ENCODE measurements at regions not wholly inside any gene's neighbourhood (a gene's known extent, or its start where the extent isn't known, plus 50 kb on each side); places are given as distances from the start of the nearest gene placed in this dataset.

DNA sequence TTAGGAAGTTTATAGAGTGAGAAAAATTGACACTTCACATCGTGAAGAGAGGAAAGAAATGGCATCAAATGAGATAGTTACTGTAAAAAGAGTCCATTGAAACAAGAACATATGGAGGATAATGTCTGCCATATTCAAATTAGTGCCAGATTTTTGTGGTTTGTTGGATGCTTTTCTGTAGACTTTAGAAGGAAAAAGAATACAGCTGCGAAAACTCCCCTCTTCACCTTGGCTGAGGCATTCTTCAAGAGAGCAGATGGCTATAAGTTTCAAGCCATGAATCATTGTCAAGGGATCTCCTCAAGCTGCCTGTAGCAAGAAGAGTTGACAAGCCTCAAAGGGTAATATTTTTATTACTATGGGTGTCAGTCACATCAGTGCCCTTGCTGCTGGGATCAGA is 507.4 kb upstream of the RAG2 start:
- Histone ChIP-seq H3K4me3 (no peak overlapping the region), H3K27ac (no peak overlapping the region)
- DNase-seq (ENCODE audit: low spot score) = no peak
- TF ChIP-seq, protein P1, sequence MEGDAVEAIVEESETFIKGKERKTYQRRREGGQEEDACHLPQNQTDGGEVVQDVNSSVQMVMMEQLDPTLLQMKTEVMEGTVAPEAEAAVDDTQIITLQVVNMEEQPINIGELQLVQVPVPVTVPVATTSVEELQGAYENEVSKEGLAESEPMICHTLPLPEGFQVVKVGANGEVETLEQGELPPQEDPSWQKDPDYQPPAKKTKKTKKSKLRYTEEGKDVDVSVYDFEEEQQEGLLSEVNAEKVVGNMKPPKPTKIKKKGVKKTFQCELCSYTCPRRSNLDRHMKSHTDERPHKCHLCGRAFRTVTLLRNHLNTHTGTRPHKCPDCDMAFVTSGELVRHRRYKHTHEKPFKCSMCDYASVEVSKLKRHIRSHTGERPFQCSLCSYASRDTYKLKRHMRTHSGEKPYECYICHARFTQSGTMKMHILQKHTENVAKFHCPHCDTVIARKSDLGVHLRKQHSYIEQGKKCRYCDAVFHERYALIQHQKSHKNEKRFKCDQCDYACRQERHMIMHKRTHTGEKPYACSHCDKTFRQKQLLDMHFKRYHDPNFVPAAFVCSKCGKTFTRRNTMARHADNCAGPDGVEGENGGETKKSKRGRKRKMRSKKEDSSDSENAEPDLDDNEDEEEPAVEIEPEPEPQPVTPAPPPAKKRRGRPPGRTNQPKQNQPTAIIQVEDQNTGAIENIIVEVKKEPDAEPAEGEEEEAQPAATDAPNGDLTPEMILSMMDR (IDR thresholded peaks at IDR 0.05) = no peak

- Histone ChIP-seq H3K4me3 (no peak overlapping the region), H3K27ac (no peak overlapping the region)
- TF ChIP-seq, protein P1 (IDR thresholded peaks at IDR 0.05) = no peak
- DNase-seq (ENCODE audit: low spot score) = no peak
These were observed 506.3 kb upstream of the RAG2 start for GRCh38 chr11:37104380-37104779.

DNA sequence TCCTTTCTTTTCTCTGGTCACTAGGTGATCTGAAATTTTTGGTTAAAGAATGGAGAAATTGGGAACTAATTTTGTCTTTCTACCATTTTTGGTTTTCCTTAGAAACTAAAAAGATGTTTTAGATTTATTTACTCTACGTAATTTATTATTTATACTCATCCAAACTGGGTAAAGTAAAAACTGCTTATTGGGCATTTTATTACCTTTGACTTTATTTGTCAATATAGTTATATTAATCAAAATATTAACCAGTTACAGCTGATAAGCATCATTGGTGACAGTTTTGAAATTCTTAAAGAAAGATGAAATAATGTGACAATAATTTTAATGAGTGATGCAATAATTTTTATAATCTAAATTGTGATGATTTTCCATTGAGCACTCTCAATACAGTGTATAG is 502.0 kb upstream of the RAG2 start:
- Histone ChIP-seq H3K27ac (no peak overlapping the region), H3K4me3 (no peak overlapping the region)
- TF ChIP-seq, protein P1 (IDR thresholded peaks at IDR 0.05) = no peak
- no peak for DNase-seq (ENCODE audit: low spot score)

DNA sequence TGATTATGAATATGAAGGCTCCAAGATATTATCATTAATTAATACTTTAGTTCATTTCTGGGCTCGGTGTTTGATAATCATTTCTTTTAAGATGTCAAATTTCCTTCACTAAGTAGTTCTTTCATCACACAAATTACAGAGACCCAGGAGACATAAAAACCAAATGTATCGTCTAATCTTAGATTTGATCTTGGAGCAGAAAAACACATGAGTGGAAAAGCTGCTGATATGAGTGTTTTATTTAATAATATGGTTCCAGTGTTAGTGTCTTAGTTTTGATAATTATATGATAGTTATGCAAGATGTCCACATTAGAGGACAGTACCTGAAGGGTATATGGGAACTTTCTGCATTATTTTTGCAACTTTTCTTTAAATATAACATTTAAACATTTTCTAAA is 494.5 kb upstream of the RAG2 start:
- TF ChIP-seq, protein P1 (IDR thresholded peaks at IDR 0.05) = no peak
- H3K27ac ChIP-seq = no peak overlapping the region
- H3K4me3 ChIP-seq = no peak overlapping the region
- no peak for DNase-seq (ENCODE audit: low spot score)

GRCh38 chr11:37089439-37089838 is 491.4 kb upstream of the RAG2 start:
- TF ChIP-seq, protein P1 (IDR thresholded peaks at IDR 0.05) = no peak
- no peak for DNase-seq (ENCODE audit: low spot score)
- no peak overlapping the region for H3K4me3 ChIP-seq
- no peak overlapping the region for H3K27ac ChIP-seq

DNA sequence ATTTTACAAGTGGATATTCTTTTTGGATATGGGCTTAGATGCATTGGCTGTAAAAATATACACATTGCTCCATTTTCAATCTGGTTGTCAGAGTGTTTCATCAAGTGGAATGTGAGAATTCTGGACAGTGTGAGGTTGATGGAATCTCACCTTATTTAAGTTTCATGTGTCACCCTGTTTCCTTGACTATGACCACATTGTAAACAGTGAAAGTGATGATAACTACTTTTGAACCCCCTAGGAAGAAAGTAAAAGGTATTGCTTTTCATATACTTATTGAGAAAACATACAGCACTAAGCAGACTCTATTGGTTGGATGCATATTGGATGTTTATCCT is 490.5 kb upstream of the RAG2 start:
- TF ChIP-seq, protein P1 (IDR thresholded peaks at IDR 0.05) = no peak
- DNase-seq (ENCODE audit: low spot score) = no peak
- Histone ChIP-seq H3K4me3 (no peak overlapping the region), H3K27ac (no peak overlapping the region)

DNA sequence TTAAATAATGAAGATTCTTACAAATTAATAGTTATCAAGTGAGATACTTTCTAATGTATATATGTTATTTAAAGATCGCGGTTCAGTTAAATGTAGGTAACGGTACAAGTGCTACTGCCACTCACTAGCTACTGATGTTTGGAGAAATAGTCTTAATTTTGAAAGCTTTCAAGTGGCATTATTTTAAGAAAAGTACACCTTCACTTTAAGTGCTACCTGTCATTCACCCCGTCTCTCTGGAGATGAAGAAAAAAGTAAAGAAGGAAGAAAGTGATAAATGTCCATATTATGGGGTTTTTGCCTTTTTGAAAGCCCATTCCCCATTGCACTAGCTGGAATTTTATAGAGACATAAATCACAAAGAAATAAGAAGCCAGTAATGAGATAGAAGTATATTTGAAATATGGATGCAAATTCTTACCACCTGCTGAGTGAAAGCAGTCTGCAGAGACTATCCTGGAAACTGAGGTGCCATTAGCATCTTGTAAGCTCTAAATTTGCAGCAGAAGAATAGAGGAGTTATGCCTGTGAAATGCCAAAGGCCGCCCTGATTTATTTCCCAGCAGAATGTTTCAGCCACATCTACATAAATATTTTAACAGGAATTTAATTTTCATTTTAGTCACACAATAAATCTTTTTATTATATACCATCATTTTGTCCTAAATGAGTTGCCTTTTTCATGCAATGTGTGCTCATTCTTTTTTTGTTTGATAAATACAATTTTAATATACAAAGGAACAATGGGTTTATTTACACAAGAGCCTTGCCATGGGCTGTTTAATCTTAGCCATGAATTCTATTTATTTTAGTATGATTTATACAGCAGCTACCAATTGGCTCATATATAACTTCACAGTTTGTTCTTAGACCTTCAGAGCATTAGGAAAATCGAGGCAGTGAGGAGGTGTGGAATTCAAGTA is 489.9 kb upstream of the RAG2 start:
- TF ChIP-seq, protein P1 (IDR thresholded peaks at IDR 0.05) = no peak
- no peak overlapping the region for H3K27ac ChIP-seq
- no peak for DNase-seq (ENCODE audit: low spot score)
- H3K4me3 ChIP-seq = no peak overlapping the region

All from coronary artery (tissue), 2 donors.